OCI-LY3 (cell line): ENCODE measurements at regions not wholly inside any gene's neighbourhood (a gene's known extent, or its start where the extent isn't known, plus 50 kb on each side); places are given as distances from the start of the nearest gene placed in this dataset.

Source experiments
- H2AFZ ChIP-seq: fragments of 200-600, 300-600 bp; shearing (Covaris generic); 2 replicates; pipeline ENCODE4 v1.6.0; 2014; ENCODE audit warnings: antibody characterized with exemption, low read depth, low read length
- H3K27ac ChIP-seq: fragments of 200-600, 300-600 bp; sonication (generic); 2 replicates; pipeline ENCODE4 v1.5.1; 2014; ENCODE audit warnings: mild to moderate bottlenecking, low read length, moderate library complexity, mixed read lengths
- H3K27me3 ChIP-seq: fragments of 200-600, 300-600 bp; sonication (generic); 2 replicates; pipeline ENCODE4 v1.6.1; 2014; ENCODE audit warnings: low read depth, low read length, mixed read lengths
- H3K36me3 ChIP-seq: fragments of 200-600, 300-600 bp; sonication (generic); replicated peaks from 2 replicates; pipeline ENCODE3; 2014; ENCODE audit warnings: low read depth, low read length, mixed read lengths
- H3K4me1 ChIP-seq: fragments of 300-600, 200-600 bp; sonication (generic); 2 replicates; pipeline ENCODE4 v1.6.1; 2014; ENCODE audit warnings: low read length, mixed read lengths
- H3K4me2 ChIP-seq: fragments of 200-600, 300-600 bp; sonication (generic); 2 replicates; pipeline ENCODE4 v1.6.1; 2014; ENCODE audit warnings: low read length, mixed read lengths
- H3K4me3 ChIP-seq: fragments of 300-600, 200-600 bp; sonication (generic); 2 replicates; pipeline ENCODE4 v1.5.1; 2014; ENCODE audit warnings: antibody characterized with exemption, mild to moderate bottlenecking, low read length, moderate library complexity
- H3K79me2 ChIP-seq: fragments of 300-600, 200-600 bp; shearing (Covaris generic); 2 replicates; pipeline ENCODE4 v1.6.1; 2014; ENCODE audit warnings: mild to moderate bottlenecking, low read length, mixed read lengths
- H3K9ac ChIP-seq: fragments of 300-600, 200-600 bp; shearing (Covaris generic); 2 replicates; pipeline ENCODE4 v1.6.0; 2014; ENCODE audit warnings: mild to moderate bottlenecking, low read length, moderate library complexity
- H3K9me3 ChIP-seq: fragments of 200-600, 300-600 bp; shearing (Covaris generic); 2 replicates; pipeline ENCODE4 v1.6.1; 2014; ENCODE audit warnings: low read length, mixed read lengths; ENCODE audit not compliant: insufficient read depth
- H4K20me1 ChIP-seq: fragments of 200-600, 300-600 bp; sonication (generic); 2 replicates; pipeline ENCODE4 v1.6.1; 2016; ENCODE audit warnings: low read length, mixed read lengths; ENCODE audit not compliant: insufficient read depth
- CTCF ChIP-seq: fragments of 200-600, 300-600 bp; sonication (generic); IDR thresholded peaks from 2 replicates; pipeline ENCODE4 v1.5.1; 2014; ENCODE audit warnings: antibody characterized with exemption, low read length, low read depth
- EZH2phosphoT487 ChIP-seq: fragments of 200-600 bp; shearing (Covaris generic); IDR thresholded peaks from 2 replicates; pipeline ENCODE4 v1.6.1; 2018; ENCODE audit warnings: antibody characterized with exemption, mixed run types, low read depth

- Histone ChIP-seq H3K4me1 (no peaks in the 10 kb centered on the region), H3K4me3 (no peak overlapping the region), H3K9me3 (no peaks in the 10 kb centered on the region), H3K27ac (no peak overlapping the region), H3K79me2 (no peaks in the 10 kb centered on the region), H3K36me3 (no peaks in the 10 kb centered on the region), H3K27me3 (no peaks in the 10 kb centered on the region), H3K9ac (no peak overlapping the region), H4K20me1 (no peaks in the 10 kb centered on the region), H3K4me2 (no peak overlapping the region), H2AFZ (no peak overlapping the region)
- no peak for TF ChIP-seq CTCF
- TF ChIP-seq EZH2phosphoT487, result no peak
Measured at GRCh38 chr5:97820138-97820537, 637.1 kb upstream of the RIOK2 start.

GRCh38 chr5:97832645-97833296 is 649.7 kb upstream of the RIOK2 start:
- Histone ChIP-seq H3K27ac (no peak overlapping the region), H3K79me2 (no peaks in the 10 kb centered on the region), H3K4me1 (no peaks in the 10 kb centered on the region; the same call in 1 of the 2 replicates), H3K4me3 (no peak overlapping the region), H3K9me3 (no peaks in the 10 kb centered on the region), H4K20me1 (no peaks in the 10 kb centered on the region), H3K36me3 (no peaks in the 10 kb centered on the region), H2AFZ (no peak overlapping the region), H3K27me3 (no peaks in the 10 kb centered on the region), H3K4me2 (no peak overlapping the region), H3K9ac (no peak overlapping the region)
- no peak for TF ChIP-seq CTCF
- no peak for TF ChIP-seq EZH2phosphoT487

- Histone ChIP-seq H3K4me2 (no peak overlapping the region), H3K36me3 (no peaks in the 10 kb centered on the region), H4K20me1 (no peaks in the 10 kb centered on the region), H3K27ac (no peak overlapping the region), H3K79me2 (no peaks in the 10 kb centered on the region), H3K9me3 (no peaks in the 10 kb centered on the region), H3K9ac (no peak overlapping the region), H3K27me3 (no peaks in the 10 kb centered on the region), H3K4me3 (no peak overlapping the region), H3K4me1 (peaks cover 9% of the 10 kb centered on the region), H2AFZ (no peak overlapping the region)
- no peak for TF ChIP-seq EZH2phosphoT487
- no peak for TF ChIP-seq CTCF
Measured at GRCh38 chr5:97834561-97834960, 651.5 kb upstream of the RIOK2 start.

- Histone ChIP-seq H3K4me2 (no peak overlapping the region), H3K4me3 (no peak overlapping the region), H3K9ac (no peak overlapping the region), H2AFZ (no peak overlapping the region), H3K36me3 (no peaks in the 10 kb centered on the region), H3K27ac (no peak overlapping the region), H3K79me2 (no peaks in the 10 kb centered on the region), H3K4me1 (peaks cover 9% of the 10 kb centered on the region), H3K9me3 (no peaks in the 10 kb centered on the region), H4K20me1 (no peaks in the 10 kb centered on the region), H3K27me3 (no peaks in the 10 kb centered on the region)
- TF ChIP-seq EZH2phosphoT487, result no peak
- TF ChIP-seq CTCF, result no peak
Measured at GRCh38 chr5:97835112-97835511, 652.1 kb upstream of the RIOK2 start.
